GM18498 (cell line): ENCODE measurements at regions not wholly inside any gene's neighbourhood (a gene's known extent, or its start where the extent isn't known, plus 50 kb on each side); places are given as distances from the start of the nearest gene placed in this dataset.
"Not testable (repeated sequence)": the region's sequence is repeated elsewhere in the genome, so short reads cannot be mapped to it uniquely, and the experiment has no call there.

Source experiments
- ATAC-seq: cut with Tn5 transposase; IDR thresholded peaks from one replicate; pipeline ENCODE4 v1.9.1; 2021; ENCODE audit warnings: mild to moderate bottlenecking, moderate library complexity; ENCODE audit not compliant: unreplicated experiment

DNA sequence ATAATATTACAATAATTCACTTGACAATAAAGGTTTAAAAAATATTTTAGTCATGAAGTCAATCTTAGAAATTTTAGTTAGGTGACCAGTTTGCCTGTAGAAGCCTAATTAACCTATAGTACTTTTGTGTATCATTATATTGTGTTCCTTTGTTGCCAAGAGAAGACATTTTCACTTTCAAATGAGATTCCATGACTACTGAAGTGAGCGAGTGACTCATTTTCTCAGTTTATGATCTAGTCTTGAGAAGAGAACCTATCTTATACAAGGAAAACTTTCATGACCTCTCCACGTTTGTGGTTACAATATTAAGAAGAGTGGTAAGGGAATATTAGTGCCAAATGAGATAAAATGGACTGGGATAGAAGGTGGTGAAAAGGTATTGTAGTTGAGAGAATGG lies 423.9 kb upstream of the CHORDC1 start:
- no peak for ATAC-seq

DNA sequence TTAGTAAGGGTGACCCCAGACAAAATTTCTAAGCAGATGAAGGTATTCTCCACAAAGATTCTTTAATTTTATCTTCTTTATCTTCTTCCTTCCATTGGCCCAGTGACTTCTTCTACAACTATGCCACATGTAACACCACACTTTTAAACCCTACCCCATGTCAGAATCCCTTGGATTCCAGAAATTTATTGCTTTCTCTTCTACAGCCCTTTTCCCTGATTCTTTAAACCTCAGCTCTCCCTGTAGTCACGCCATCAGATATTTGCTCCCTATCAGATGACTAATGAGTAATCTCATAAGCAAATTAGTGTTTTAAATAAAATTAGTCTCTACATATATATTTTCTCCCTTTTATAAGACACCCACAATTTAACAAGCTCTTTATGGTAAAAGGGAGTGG lies 423.4 kb upstream of the CHORDC1 start:
- ATAC-seq = no peak

DNA sequence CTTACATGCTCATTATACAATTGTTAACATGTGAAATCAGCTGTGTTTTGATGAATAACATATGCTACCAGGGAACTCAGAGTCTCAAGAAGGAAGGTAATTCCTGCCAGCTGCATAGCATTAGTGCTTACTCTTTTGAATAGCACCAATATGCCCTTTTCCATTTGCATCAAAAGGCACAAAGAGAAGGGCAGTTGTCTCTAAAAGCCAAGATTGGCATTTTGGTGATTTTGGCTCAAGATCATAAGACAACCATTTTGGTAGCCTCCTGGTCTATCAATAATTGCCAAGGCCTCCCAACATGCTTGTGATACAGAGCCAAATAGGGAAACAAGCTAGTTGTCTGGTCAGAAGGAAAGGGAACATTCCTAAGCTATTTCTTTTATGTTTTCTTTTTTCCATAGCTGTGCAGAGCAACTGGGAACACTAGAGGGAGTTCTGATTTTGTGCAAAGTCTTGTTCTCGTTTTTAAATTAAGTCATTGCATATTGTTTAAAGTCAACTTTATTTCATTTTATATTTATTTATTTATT lies 416.7 kb upstream of the CHORDC1 start:
- no peak for ATAC-seq

DNA sequence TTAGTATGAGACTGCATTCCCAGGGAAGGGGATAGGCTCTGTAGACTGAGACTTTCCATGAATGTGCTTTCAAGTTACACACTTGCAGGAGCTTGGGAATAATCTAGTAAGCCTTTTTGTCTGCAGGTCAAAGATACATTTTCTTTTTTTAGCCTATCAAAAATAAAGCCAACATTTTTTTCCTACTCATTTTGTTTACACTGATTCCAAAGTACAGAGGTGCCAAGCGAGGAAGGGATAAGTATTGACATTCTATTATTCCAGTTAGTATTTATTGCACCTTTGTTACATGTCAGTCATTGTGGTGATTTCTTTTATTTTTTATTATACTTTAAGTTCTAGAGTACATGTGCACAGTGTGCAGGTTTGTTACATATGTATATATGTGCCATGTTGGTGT lies 413.0 kb upstream of the CHORDC1 start:
- ATAC-seq = no peak

DNA sequence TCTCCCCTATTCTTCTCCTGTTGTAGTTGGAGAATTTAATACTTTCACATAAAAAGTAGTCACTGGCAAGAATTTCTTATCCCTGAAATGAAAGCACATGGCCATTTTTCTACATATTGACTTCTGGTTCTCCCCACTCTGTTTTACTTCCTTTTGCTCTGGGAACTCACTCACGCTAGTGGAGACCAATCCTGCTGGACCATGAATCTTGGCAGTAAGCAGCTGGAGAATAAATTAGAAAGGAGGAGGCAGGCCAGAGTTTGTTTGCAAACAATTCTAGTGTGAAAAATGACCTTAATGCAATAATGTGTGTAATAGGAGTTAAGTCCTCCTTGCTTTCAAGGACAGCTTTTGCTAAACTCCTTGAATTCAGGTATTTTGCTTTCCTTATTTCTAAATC lies 412.3 kb upstream of the CHORDC1 start:
- ATAC-seq = no peak

DNA sequence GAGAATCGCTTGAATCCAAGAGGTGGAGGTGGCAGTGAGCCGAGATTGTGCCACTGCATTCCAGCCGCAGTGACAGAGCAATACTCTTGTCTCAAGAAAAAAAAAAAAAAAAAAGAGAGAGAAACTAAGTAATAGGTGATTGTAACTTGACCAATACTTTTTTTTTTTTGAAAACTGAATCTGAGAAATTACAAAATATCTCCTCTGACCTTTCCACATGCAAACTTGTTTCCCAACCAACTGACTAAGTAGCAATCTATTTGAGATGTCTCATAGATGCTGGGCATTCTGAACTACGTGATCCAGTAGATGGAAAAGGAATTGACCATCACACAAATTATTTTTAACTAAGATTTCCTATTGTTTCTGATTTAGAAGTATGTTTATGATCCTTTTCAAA lies 407.3 kb upstream of the CHORDC1 start:
- ATAC-seq = no peak

DNA sequence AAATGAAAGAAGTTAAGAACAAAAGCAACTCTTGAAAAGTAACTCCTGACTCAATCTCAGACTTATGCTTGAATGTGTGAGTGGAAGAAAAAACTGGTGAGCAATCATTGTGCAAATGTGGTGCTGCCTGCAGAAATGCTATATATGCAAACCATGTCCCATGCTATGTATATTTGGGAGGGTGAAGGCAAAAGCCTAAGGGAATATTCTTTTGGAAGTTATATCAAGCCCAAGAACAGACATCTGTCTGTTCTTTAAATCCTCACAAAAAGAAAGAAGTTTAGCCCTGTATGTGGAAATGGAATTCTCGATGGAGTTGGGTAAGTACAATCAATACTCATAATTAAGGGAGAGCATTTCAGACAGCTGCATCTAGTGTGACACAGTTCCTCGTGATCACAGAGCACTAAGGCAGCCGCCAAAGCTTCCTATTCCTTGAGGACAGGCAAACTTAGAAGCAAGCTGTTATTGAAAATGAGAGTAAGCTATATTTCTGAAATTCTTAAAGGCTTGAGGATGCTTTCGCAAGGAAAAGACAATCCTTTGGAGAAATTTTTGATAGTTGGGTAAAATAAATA lies 406.5 kb upstream of the CHORDC1 start:
- no peak for ATAC-seq

DNA sequence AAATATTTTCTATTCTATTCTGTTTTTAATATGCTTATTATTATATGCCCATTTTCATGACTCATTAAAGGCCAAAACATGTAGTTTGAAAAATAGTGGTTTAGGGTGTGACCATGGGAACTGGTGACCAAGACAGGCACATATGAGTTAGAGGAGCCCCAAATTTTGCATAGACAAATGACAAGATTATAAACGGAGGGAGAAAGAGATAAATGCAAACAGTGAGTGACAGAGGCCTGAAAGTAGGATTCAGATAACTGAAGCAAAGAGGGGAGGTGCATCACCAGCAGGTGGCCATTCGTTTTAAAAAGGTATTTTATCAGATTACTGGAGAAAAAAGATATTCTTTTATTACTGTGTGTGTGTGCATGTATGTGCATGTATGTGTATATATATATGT lies 391.5 kb upstream of the CHORDC1 start:
- ATAC-seq = no peak

DNA sequence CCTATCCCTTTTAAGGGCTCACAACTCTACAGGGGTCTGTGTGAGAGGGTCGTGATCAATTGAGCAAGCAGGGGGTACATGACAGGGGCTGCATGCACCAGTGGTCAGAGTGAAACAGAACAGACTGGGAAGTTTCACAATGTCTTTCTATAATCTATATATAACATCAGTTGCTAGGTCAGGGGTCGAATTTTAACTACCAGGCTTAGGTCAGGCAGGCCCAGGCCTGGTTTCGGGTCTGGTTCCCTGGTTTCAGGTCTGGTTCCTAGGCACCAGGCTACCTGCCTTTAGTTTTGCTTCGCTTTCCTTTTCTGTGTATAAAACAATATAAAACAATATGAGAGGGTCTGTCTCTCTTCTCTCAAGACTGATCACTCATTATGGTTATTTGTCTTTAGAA lies 390.2 kb upstream of the CHORDC1 start:
- not testable (repeated sequence) for ATAC-seq

DNA sequence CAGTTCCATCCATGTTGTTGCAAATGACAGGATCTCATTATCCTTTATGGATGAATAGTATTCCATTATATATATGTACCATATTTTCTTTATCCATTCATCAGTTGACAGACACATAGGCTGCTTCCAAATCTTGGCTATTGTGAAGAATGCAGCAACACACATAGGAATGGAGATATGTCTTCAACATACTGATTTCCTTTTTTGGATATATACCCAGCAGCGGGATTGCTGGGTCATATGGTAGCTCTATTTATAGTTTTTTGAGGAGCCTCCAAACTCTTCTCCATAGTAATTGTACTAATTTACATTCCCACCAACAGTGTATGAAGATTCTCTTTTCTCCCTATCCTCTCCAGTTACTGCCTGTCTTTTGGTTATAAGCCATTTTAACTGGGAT lies 383.9 kb upstream of the CHORDC1 start:
- ATAC-seq = no peak

DNA sequence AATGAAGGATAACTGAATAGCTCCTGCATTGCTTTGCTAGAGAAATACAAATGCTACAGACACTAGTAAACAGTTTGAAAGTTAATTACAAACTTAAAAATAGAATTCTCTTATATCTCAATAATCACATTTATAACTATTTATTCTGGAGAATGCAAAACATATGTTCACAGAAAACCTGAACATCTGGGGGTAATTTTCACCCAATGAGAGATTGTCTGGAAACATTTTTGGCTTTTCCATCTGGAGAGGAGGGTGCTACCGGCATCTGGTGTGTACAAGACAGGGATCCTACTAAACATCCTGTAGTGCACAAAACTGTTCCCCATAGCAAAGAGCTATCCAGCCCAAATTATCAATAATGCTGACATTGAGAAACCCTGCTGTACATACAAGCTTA lies 378.4 kb upstream of the CHORDC1 start:
- ATAC-seq = no peak

DNA sequence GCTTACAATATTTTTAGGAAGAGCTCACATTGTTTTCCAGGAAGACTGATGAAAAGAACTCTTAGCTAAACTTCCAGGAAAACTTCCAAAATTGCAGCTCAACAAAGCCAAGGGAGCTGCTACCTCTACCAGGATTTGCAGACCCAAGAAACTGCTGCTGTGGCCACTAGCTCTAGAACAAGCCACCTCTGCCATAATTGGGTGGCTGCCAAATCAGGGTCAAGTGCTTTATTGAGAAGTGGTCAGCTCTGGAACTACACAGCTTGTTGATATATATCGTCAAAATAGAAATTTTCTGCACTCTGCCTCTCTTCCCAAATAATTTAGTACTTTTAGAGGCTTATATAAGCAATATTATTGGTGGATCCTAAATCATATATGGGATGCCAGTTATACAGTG lies 371.8 kb upstream of the CHORDC1 start:
- no peak for ATAC-seq

DNA sequence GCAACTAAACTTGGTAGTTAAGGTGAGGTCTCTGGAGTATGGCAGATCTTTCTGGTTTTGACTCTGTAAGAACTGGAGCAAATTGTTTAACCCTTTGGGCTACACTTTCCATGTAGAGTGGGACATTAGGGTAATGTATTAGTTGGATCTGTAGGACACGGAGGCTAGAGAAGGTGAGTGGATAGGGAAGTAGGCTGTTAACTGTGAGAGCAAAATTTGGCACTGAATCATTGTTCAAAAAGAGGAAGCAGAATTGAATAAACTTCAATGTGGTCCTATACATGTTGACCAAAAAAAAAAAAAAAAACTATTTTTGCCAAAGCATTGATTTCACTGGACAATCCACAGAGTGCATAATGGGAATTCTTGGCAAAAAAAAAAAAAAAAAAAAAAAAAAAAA lies 370.2 kb upstream of the CHORDC1 start:
- no peak for ATAC-seq

DNA sequence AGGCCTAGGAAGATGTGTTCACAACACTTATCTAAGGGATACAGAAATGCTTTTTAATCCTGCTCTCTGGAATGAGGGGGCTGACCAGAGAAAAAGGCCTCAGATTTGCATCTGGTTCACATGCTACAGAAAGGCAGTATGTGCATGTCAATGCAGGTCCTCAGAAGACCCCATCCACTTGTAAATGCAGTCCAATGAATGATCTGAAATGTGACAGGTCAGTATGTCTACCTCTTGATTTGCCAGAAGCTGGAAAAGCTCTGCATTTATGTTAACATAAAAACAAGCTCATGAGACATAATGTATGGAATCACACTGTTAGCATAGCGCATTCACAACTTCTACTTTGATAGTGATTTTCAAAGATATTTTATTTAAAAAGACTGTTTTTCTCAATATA lies 367.4 kb upstream of the CHORDC1 start:
- no peak for ATAC-seq

DNA sequence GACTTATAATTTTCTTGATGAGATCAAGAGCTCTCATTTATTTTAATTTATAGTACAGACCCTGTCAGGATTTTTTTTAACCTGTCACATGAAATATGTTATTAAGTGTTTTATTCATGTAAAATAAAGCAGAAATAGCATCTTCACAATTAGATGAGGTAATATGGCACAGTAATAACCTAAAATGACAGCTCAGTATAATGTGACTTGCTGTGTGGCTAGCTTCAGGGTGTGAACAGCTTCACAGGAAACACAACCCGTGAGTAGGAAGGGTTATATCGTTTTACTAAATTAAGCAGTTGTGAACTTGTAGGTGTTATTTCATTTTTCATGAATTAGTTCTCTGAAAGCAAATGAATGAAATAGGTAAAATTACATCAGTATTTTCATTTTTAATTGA lies 366.9 kb upstream of the CHORDC1 start:
- peak; percentile 66 for ATAC-seq

DNA sequence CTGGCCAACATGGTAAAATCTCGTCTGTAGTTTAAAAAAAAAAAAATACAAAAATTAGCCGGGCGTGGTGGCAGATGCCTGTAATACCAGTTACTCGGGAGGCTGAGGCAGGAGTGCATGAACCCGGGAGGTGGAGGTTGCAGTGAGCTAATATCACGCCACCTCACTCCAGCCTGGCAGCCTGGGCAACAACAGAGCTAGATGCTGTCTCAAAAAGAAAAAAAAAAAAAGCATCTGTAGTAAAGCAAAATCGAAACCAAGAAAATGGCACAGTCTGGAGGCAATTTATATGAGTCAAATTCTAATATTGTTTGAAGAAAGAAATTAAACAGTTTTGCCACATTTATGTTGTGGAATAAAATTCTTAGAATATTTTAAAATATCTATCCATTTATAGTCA lies 365.0 kb upstream of the CHORDC1 start:
- ATAC-seq = no peak

DNA sequence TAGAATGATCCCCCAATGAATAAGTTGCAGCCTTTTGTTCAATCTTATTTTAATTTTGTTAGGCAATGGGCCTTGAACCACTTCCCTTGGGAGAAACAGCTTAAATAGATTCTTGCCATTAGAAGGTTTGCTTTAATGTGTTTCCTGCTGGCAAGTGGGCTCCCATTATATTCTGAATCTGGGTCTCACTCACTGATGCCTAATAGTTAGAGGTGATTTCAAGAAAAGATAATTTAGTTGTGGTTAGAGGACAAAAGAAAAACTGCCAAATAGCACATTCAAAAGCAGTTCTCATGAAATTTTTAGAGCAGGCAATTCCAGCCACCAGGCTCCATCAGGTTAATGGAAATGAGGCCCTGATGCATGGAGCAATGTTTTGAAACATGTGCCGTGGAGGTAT lies 362.6 kb upstream of the CHORDC1 start:
- no peak for ATAC-seq

DNA sequence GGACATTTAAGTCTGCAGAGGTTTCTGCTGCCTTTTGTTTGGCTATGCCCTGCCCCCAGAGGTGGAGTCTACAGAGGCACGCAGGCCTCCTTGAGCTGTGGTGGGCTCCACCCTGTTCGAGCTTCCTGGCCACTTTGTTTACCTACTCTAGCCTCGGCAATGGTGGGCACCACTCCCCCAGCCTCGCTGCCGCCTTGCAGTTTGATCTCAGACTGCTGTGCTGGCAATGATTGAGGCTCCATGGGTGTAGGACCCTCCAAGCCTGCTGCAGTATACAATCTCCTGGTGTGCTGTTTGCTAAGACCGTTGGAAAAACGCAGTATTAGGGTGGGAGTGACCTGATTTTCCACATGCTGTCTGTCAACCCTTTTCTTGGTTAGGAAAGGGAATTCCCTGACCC lies 360.1 kb upstream of the CHORDC1 start:
- not testable (repeated sequence) for ATAC-seq

DNA sequence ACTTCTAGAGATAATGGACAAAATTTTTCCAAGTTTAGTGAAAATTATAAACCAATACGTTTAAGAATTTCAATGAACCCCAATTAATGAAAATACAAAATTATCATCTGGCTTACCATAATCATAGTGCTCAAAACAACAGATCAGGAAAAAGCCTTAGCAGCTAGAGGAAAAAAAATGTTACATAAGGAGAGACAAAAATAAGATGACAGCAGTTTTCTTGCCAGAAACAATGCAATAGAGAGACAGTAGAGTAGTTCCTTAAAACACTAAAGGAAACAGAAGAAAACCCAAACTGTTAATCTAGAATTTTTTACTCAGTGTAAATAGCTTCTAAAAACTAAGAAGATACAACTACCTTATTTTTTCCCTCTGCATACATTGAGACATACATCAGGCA lies 341.7 kb upstream of the CHORDC1 start:
- no peak for ATAC-seq

DNA sequence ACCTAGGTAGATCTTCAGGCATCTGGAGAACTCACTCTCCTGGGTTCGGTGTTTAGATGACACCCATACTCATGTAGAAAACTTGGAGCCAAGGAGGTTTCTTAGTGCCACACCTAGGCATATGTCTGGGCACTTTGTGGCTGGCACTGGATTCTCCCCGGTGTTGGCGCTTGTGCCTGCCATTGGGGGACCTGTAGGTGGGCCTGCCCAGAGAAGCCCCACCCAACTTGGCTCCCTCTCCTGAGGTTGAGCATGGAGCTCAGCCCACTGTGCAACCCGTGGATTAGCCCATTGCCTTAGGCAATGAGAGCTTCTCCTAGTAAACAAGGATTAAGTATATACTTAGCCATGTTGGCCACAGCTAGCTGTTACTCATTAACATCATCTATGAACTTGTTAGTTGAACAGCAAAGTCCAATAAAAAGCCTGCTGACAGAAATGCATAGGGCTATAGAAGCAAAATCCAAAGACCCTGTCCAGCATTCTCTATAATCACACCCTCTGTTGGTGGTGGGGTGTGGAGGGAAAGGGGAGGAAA lies 335.5 kb upstream of the CHORDC1 start:
- no peak for ATAC-seq

DNA sequence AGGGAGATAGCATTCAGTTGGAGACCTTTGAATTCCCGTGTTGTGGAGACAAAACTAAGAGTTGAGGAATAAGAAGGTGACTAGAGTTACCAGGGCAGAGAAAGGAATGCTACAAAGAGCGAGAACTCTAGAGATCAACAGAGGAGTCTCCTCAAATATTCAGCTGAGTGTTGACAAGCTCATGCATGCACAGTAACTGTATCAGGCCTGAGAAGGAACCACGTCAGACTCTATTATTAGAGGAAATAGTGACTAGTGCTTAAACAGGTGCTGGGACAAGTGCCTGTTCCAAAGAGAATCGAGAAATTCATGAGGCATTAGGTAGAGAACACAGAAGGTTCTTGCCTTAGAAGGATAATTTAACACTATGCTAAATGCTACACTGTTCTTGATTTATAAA lies 333.8 kb upstream of the CHORDC1 start:
- ATAC-seq = no peak

DNA sequence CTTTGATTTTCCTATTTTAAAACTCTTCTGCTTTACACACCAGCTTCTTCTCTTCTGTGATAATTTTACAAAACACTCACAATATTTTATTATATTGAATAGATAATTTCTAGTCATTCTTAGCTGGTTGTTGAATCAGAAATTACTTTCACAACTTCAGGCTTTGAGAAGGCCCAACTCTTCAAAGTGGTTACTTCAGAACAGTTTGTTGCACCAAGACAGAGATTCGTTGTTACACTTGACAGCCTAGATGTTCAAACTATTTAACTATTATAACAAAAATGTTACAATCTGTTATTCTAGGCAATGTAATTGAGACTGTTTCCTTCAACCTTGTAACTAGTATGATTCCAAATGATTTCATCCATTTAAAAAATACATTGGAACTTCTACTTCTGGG lies 333.2 kb upstream of the CHORDC1 start:
- no peak for ATAC-seq

DNA sequence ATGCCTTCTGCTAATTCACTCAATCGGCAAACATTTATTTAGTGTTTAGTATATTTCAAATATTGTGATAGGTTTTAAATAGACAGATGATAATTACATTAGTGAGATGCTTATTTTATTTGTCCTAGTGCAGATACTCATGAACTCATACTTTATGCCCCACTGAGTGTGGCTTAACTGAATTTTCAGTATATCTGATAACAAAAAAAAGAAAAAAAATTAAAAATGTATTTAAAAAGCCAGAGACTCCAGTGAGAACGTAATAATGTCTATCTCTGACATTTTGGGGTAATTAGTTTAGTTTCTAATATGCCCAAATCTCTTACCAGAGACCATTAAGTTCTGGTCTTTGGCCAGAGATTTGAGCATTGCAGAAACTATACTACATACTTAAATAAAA lies 332.6 kb upstream of the CHORDC1 start:
- ATAC-seq = no peak
